Caco-2 (cell line): ENCODE measurements at regions not wholly inside any gene's neighbourhood (a gene's known extent, or its start where the extent isn't known, plus 50 kb on each side); places are given as distances from the start of the nearest gene placed in this dataset.

ENCODE experiments used
- BruUV-seq: library from RNA; stranded (reverse); fragments of 400-500 nt; replicated peaks from 2 replicates; lab custom pipeline; 2021; lab: Mats Ljungman, UMichigan
- CTCF ChIA-PET: fragments of 300-600 bp; sonication (Branson Sonifier 250); formaldehyde crosslinking; loops from one replicate; lab custom pipeline; 2022; ENCODE audit warnings: antibody characterized with exemption; lab: Charles Lee
- POLR2A ChIA-PET: fragments of 300-600 bp; sonication (Branson Sonifier 250); formaldehyde crosslinking; loops from one replicate; lab custom pipeline; 2022; ENCODE audit warnings: antibody characterized with exemption; lab: Charles Lee
- DNase-seq, 2 experiments: peaks; one replicate each; pipeline versions ENCODE4 v3.0.0 to v3.0.0-alpha.2; 2020 to 2022
- H3K27me3 ChIP-seq: replicated peaks from 2 replicates; pipeline ENCODE4 v1.6.0; 2011; ENCODE audit warnings: low read length; ENCODE audit not compliant: control insufficient read depth, insufficient read depth
- H3K36me3 ChIP-seq: 2 replicates; pipeline ENCODE4 v1.5.1; 2011; ENCODE audit warnings: low read length; ENCODE audit not compliant: control insufficient read depth, insufficient read depth
- H3K4me1 ChIP-seq: fragments of 250-450 bp; sonication (Bioruptor Pico); 2 replicates; pipeline ENCODE4 v1.5.1; 2020; ENCODE audit warnings: mild to moderate bottlenecking
- H3K4me3 ChIP-seq: 2 replicates; pipeline ENCODE4 v1.5.1; 2011; ENCODE audit warnings: low read depth, mild to moderate bottlenecking, control low read depth, low read length
- H3K9me3 ChIP-seq: fragments of 250-450 bp; sonication (Bioruptor Pico); 2 replicates; pipeline ENCODE4 v1.5.1; 2020; ENCODE audit warnings: mild to moderate bottlenecking, moderate library complexity
- H3K27ac Mint-ChIP-seq: one replicate; pipeline ENCODE4 v1.8.0; 2022; ENCODE audit warnings: mixed read lengths; ENCODE audit not compliant: unreplicated experiment
- H3K27me3 Mint-ChIP-seq: one replicate; pipeline ENCODE4 v1.8.0; 2022; ENCODE audit warnings: mixed read lengths; ENCODE audit not compliant: insufficient read depth, unreplicated experiment
- H3K36me3 Mint-ChIP-seq: one replicate; pipeline ENCODE4 v1.8.0; 2022; ENCODE audit warnings: mild to moderate bottlenecking, mixed read lengths; ENCODE audit not compliant: insufficient read depth, unreplicated experiment
- H3K4me1 Mint-ChIP-seq: one replicate; pipeline ENCODE4 v1.8.0; 2022; ENCODE audit warnings: low read depth, mixed read lengths; ENCODE audit not compliant: unreplicated experiment
- H3K4me3 Mint-ChIP-seq: one replicate; pipeline ENCODE4 v1.8.0; 2022; ENCODE audit warnings: mild to moderate bottlenecking, moderate library complexity, mixed read lengths; ENCODE audit not compliant: unreplicated experiment
- H3K9me3 Mint-ChIP-seq: one replicate; pipeline ENCODE4 v1.8.0; 2022; ENCODE audit warnings: mixed read lengths; ENCODE audit not compliant: unreplicated experiment
- CTCF ChIP-seq, 2 experiments: fragments of 200-600 bp in 1 of 2; IDR thresholded peaks; 1 replicate in 1 of 2; 2 replicates in 1 of 2; pipeline versions ENCODE4 v1.5.1 to v1.8.0; 2011 to 2022; ENCODE audit warnings: antibody characterized with exemption in 1 of 2, control low read depth in 1 of 2, inconsistent platforms in 1 of 2, low read depth in 1 of 2, low read length in 1 of 2, mild to moderate bottlenecking in 1 of 2, moderate library complexity in 1 of 2; ENCODE audit not compliant: insufficient read depth in 1 of 2, severe bottlenecking in 1 of 2, unreplicated experiment in 1 of 2
- intact Hi-C: fragments of 100-400 bp; cut with micrococcal nuclease; formaldehyde crosslinking; loops from one replicate; pipeline ENCODE4 v1.10.0; 2022; ENCODE audit not compliant: unreplicated experiment

DNA sequence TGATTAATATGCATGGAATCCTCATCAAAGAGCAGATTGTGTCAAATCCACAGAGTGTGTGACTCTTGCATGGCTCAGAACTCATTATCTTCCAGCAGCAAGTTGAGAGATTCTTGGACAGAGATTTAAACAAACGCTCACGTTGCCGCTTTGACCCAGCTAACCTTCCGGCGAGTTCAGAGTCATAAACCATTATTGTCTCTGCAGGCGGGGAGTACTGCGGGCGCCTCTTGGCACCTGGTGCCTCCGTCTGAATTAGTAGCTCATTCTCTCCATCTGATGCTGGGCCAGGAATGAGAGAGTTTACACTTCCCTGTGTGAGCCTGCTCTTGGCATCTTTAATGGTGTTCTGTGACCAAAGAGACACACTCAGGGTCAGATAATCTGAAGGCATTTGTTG lies 138.6 kb upstream of the WSCD1 start:
- no TSS peak for BruUV-seq
- intact Hi-C loops: no loop called here
- H3K4me1 ChIP-seq: no peaks in the 10 kb centered on the region
- ChIA-PET POLR2A (no interaction called here), CTCF (no interaction called here)
- H3K4me3 ChIP-seq: no peak overlapping the region
- Mint-ChIP-seq H3K27me3 (no peaks in the 10 kb centered on the region), H3K4me1 (no peaks in the 10 kb centered on the region), H3K4me3 (no peak overlapping the region), H3K36me3 (no peaks in the 10 kb centered on the region), H3K9me3 (no peaks in the 10 kb centered on the region), H3K27ac (no peak overlapping the region)
- no peaks in the 10 kb centered on the region for H3K27me3 ChIP-seq
- no peak for DNase-seq
- no peak for TF ChIP-seq CTCF (IDR thresholded peaks at IDR 0.05; ENCODE audit: insufficient read depth in 1 of 2, low read depth in 1 of 2, low read length in 1 of 2, severe bottlenecking in 1 of 2, unreplicated experiment in 1 of 2)
- no peaks in the 10 kb centered on the region for H3K9me3 ChIP-seq
- H3K36me3 ChIP-seq: no peaks in the 10 kb centered on the region

DNA sequence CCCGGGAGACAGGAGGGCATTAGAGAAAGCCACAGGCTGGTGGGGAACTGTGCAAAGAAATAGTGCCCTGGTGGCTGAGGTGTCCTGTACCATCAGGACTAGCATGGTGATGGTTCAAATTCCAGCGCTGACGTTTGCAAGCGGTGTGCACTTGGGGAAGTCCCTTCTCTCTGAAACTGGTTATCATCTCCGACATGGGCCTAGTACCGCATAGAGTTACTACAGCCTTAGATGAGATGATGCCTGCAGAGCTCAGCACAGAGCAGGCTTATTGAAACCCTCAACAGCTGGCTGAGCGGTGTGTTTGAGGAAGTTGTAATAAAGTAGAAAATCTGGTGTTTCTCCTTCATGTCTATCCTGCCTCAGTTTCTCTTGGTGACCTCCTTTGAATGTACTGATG lies 136.7 kb upstream of the WSCD1 start:
- TF ChIP-seq CTCF (IDR thresholded peaks at IDR 0.05; ENCODE audit: insufficient read depth in 1 of 2, low read depth in 1 of 2, low read length in 1 of 2, severe bottlenecking in 1 of 2, unreplicated experiment in 1 of 2): no peak
- Histone ChIP-seq H3K4me1 (no peaks in the 10 kb centered on the region), H3K9me3 (no peaks in the 10 kb centered on the region), H3K27me3 (no peaks in the 10 kb centered on the region), H3K36me3 (no peaks in the 10 kb centered on the region), H3K4me3 (no peak overlapping the region)
- ChIA-PET CTCF (no interaction called here), POLR2A (no interaction called here)
- Mint-ChIP-seq H3K4me3 (no peak overlapping the region), H3K9me3 (no peaks in the 10 kb centered on the region), H3K36me3 (no peaks in the 10 kb centered on the region), H3K27me3 (no peaks in the 10 kb centered on the region), H3K4me1 (no peaks in the 10 kb centered on the region), H3K27ac (no peak overlapping the region)
- BruUV-seq: no TSS peak
- intact Hi-C loops: no loop called here
- no peak for DNase-seq

GRCh38 chr17:5941258-5941657 lies 128.9 kb upstream of the WSCD1 start:
- no peaks in the 10 kb centered on the region for H3K9me3 Mint-ChIP-seq
- H3K9me3 ChIP-seq: no peaks in the 10 kb centered on the region
- no peak overlapping the region for H3K4me3 ChIP-seq
- no peaks in the 10 kb centered on the region for H3K27me3 Mint-ChIP-seq
- intact Hi-C loops: no loop called here
- ChIA-PET POLR2A (no interaction called here), CTCF (no interaction called here)
- no peaks in the 10 kb centered on the region for H3K4me1 Mint-ChIP-seq
- H3K4me3 Mint-ChIP-seq: no peak overlapping the region
- no TSS peak for BruUV-seq
- no peak for DNase-seq
- H3K36me3 ChIP-seq: no peaks in the 10 kb centered on the region
- no peaks in the 10 kb centered on the region for H3K4me1 ChIP-seq
- no peaks in the 10 kb centered on the region for H3K27me3 ChIP-seq
- no peak overlapping the region for H3K27ac Mint-ChIP-seq
- no peaks in the 10 kb centered on the region for H3K36me3 Mint-ChIP-seq
- no peak for TF ChIP-seq CTCF (IDR thresholded peaks at IDR 0.05; ENCODE audit: insufficient read depth in 1 of 2, low read depth in 1 of 2, low read length in 1 of 2, severe bottlenecking in 1 of 2, unreplicated experiment in 1 of 2)
